HG02759 (cell line): ENCODE measurements at regions not wholly inside any gene's neighbourhood (a gene's known extent, or its start where the extent isn't known, plus 50 kb on each side); places are given as distances from the start of the nearest gene placed in this dataset.

Experiments
- ATAC-seq: cut with Tn5 transposase; IDR thresholded peaks from one replicate; pipeline ENCODE4 v1.9.1; 2021; ENCODE audit warnings: mild to moderate bottlenecking, moderate library complexity; ENCODE audit not compliant: unreplicated experiment

DNA sequence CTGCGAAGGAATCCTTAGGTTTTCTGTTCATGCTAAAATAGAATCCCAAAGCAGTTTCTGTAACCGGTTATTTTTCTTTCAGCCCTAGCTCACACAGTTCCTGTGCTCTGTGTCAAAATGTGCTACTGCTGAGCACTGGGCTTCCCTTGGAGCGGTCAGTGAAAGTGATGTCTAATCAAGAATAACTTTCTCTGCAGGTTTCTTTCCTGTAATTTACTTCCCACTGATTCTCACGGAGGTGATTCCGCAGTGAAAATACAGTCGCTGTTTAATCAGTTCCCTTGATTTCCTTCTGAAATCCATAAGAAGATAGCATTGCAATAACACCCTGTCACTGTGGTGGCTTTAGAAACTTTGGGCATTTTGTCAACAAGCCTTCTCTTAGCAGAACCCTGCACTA is 112.0 kb upstream of the ISL1 start:
- ATAC-seq, result no peak

DNA sequence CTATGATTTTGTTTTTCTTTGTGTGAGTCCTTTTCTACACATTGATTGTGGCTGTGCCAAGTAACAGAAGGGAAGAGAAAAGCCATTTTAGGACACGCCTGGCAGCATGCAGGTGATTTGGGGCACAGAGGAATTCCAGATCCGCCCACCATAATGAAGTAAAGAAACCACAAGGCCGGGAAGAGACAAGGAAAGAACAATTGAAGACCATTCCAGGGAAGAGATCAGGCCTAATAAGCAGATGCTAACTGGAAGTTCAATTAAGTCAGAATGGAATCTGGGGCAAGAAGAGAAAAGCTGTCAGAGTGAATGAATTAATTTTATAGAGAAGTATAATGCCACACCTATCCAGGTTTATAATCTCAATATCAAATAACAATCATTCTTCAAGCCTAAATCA is 110.2 kb upstream of the ISL1 start:
- no peak for ATAC-seq

DNA sequence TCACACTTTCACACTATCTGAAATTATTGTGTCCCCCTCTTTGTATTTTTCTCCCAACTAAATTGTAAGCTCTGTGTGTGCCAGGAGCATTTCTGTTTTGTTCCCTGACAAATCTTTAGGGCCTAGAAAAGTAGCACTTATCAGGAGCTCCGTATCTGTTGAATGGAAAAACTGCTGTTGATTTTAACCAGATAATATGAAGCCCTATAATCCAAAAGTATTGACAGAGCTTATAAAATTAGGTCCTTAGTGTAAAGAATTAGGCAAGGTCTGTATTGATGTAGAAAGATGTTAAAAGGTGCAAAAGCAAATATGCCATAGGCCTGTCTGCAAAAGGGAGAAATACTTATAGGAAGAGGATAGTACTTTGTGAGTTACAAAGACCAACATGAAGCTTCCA is 109.4 kb upstream of the ISL1 start:
- ATAC-seq, result no peak

- ATAC-seq, result no peak
Observed at GRCh38 chr5:51275428-51275827, 107.8 kb upstream of the ISL1 start.

GRCh38 chr5:51276250-51276649 is 107.0 kb upstream of the ISL1 start:
- no peak for ATAC-seq

DNA sequence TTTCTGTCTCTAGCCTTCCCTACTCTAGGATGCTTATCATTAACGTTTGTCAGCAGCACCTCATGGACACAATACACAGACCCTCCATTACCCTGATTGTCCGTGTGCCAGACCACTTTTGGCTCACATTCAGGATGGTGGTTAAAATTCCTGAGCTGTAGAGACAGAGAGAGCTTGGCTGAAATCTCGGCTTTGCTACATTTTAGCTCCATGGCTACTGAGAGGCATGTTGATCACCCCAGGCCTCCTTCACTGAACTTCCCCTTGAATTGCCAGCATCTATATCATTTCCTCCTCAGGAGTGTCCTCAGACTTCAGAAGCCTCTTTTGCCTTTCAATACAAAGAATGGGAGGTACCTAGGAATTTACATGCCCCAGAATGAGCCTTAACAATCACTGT is 104.7 kb upstream of the ISL1 start:
- ATAC-seq, result no peak

DNA sequence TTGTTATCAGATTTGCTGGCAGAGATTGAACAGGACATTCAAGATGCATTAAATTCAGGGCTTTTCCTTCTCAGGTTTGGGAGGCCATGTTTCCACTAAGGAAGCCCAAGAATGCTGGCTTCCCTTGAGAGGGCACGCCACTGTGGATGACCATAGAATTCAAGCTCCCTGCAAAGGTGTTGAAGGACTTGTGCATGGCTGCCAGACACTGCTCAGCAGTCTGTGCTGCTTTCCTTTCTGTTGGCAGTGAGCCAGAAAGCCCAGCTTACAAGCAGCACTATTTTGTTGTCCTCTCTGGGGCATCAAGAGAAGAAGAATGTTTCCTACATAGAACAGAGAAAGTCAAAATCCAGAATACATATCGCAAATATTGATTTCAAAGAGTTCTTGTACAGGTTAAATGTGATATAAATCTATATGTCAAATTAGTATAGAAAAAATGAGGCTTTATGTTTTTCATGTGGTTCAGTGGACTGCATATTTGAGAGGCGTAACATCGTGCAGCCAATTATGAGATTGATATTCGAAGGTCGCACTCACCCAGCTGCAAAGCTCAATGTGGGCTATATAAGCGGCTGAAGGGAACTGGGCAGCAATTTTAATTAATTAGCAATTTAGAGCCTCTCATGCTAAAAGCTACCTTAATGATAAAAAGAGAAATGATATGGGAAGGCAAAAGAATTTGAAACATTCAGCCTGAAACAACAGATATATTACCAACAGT is 103.1 kb upstream of the ISL1 start:
- ATAC-seq, result no peak

DNA sequence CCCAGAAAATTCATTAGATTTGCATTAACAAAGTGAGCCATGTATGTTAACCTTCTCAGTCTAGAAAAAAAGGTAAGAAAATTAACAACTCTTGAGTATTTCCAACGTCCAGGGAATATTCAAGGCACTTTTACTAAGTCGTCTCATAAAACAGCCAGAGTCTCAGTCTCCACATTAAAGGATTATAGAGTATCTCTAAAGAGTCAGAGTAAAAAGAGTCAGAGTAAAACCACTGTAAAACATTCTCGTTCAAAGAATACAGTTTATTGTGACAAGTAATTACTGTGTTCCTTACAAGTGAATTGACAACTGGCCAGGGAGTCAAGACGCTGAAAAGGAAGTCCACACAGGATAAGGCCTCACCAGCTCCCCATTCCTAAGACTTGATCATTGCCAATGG is 97.2 kb upstream of the ISL1 start:
- no peak for ATAC-seq

- ATAC-seq, result no peak
Observed at GRCh38 chr5:51302343-51302742, 80.9 kb upstream of the ISL1 start.

DNA sequence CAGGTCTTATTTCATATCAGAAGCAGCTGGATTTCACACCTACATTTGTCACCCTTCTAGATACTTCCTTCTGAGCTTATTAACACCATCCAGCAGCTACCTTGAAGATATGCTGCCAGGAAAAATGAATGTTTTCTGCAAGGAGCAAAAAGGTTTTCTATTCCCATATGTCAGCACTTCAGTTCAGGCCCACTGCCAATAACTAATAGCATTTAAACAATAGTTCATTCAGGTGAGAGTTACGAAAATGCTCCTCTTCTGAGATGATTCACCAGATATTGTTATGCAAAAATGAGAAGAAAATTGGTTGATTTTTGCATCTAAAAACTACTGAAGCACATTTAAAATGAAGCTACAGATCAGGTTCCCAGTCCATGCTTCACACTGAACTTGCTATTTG is 56.4 kb upstream of the ISL1 start:
- no peak for ATAC-seq
